HG02571 (cell line): ENCODE measurements at regions not wholly inside any gene's neighbourhood (a gene's known extent, or its start where the extent isn't known, plus 50 kb on each side); places are given as distances from the start of the nearest gene placed in this dataset.

ENCODE experiments used
- ATAC-seq: cut with Tn5 transposase; IDR thresholded peaks from one replicate; pipeline ENCODE4 v1.9.1; 2021; ENCODE audit warnings: mild to moderate bottlenecking, moderate library complexity; ENCODE audit not compliant: unreplicated experiment

DNA sequence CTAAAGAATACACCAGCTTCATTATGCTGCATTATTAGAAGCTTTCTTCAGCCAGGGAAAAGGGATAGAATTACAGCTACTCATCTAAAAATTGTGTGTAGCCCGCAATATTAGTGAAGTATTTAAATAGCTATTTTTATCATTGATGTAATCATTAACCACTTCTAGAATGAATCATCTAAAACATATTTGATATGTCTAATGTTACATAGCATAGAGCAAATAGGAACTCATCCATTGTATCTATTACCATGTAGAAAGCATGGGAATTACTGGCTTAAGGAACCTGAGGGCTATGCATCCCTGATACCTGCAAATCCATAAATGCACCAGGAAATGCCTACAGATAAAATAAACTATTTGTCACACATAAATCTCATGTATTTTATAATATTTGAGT lies 54.5 kb upstream of the VGLL3 start:
- no peak for ATAC-seq

DNA sequence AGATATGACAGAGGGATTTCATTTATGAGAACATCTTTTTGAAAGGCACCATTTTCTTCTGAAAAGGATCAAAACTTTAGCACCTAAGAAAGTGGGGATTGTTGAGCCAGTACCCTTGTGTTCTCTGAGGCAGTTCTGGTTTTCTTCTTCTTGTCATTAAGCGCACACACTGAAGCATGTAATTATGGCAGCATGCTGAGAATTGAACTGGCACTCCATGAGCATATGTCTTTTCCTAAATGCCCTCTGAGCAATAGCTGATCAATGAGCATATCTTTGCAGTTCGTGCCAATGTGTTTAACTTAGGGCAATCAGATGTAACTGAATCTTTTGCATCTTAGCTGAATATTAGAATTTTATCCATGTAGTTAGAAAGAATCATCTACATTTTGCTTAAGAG lies 53.9 kb upstream of the VGLL3 start:
- no peak for ATAC-seq

DNA sequence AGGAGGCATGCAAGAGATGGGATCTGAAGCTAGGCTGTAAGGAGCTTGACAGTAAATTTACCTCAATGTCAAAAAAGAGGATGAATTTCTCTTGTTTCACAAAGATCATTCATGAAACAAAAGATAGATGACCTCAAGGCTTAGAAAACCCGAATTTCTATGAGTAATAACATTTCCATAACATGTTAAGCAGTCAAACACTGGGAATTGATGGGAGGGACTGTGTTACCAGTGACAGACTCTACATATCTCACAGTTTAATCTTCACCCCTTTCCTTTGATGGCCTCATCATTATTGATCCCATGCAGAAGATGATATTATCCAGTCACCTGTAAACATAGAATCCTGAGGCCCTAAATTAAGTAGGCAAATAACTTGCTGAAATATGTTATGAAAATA lies 53.5 kb upstream of the VGLL3 start:
- no peak for ATAC-seq

DNA sequence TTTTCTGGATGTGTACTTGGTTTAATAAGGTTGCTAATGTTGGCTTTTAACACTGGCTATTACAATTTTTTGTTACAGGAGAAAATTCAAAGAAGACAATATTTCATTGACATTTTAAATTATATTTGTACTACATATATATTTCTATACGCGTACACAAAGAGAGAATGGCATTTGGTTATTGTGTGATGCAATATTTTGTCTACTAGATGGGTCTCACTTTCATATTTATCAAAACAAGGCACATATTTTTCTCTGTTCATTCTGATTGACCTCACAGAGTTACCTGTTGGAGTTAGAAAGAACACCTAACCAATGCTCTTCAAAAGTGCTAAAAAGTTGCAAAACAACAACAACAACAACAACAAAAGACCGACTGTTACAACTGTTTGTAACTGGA lies 50.2 kb upstream of the VGLL3 start:
- no peak for ATAC-seq
